ENCODE measurements at regions not wholly inside any gene's neighbourhood (a gene's known extent, or its start where the extent isn't known, plus 50 kb on each side); places are given as distances from the start of the nearest gene placed in this dataset.
"Not testable (repeated sequence)": the region's sequence is repeated elsewhere in the genome, so short reads cannot be mapped to it uniquely, and the experiment has no call there.

GRCh38 chr15:79635149-79635771 is 203.1 kb downstream of the MINAR1 start:
- no peak overlapping the region for H3K4me3 ChIP-seq (ENCODE audit: low read length)
- TF ChIP-seq CTCF (conservative IDR thresholded peaks at IDR 0.05; ENCODE audit: low read depth, low read length): no peak
- no peak for DNase-seq (ENCODE audit: low read depth)

- no peak for DNase-seq (ENCODE audit: low read depth)
- no peak for TF ChIP-seq CTCF (conservative IDR thresholded peaks at IDR 0.05; ENCODE audit: low read depth, low read length)
- H3K4me3 ChIP-seq (ENCODE audit: low read length): no peak overlapping the region
Observed at GRCh38 chr15:79635897-79636561, 203.9 kb downstream of the MINAR1 start.

GRCh38 chr15:79640206-79640605 is 208.1 kb downstream of the MINAR1 start:
- DNase-seq (ENCODE audit: low read depth): peak; percentile 97
- no peak for TF ChIP-seq CTCF (conservative IDR thresholded peaks at IDR 0.05; ENCODE audit: low read depth, low read length)
- H3K4me3 ChIP-seq (ENCODE audit: low read length): no peak overlapping the region

GRCh38 chr15:79641841-79642240 is 209.7 kb downstream of the MINAR1 start:
- no peak for TF ChIP-seq CTCF (conservative IDR thresholded peaks at IDR 0.05; ENCODE audit: low read depth, low read length)
- no peak overlapping the region for H3K4me3 ChIP-seq (ENCODE audit: low read length)
- no peak for DNase-seq (ENCODE audit: low read depth)

GRCh38 chr15:79643393-79643792 is 211.3 kb downstream of the MINAR1 start:
- DNase-seq (ENCODE audit: low read depth): no peak

GRCh38 chr15:79644091-79644490 is 212.0 kb downstream of the MINAR1 start:
- no peak for TF ChIP-seq CTCF (conservative IDR thresholded peaks at IDR 0.05; ENCODE audit: low read depth, low read length)
- DNase-seq (ENCODE audit: low read depth): no peak
- no peak overlapping the region for H3K4me3 ChIP-seq (ENCODE audit: low read length)

More at GRCh38 chr15:79643393-79643792, 211.3 kb downstream of the MINAR1 start:
- TF ChIP-seq CTCF (conservative IDR thresholded peaks at IDR 0.05; ENCODE audit: low read depth, low read length): no peak
- H3K4me3 ChIP-seq (ENCODE audit: low read length): no peak overlapping the region

- DNase-seq (ENCODE audit: low read depth); H3K4me3 ChIP-seq (ENCODE audit: low read length): not testable (repeated sequence)
Observed at GRCh38 chr15:79652972-79653371, 220.8 kb downstream of the MINAR1 start.

Data from retinal pigment epithelial cell (primary cell).